ENCODE measurements at regions not wholly inside any gene's neighbourhood (a gene's known extent, or its start where the extent isn't known, plus 50 kb on each side); places are given as distances from the start of the nearest gene placed in this dataset.

DNA sequence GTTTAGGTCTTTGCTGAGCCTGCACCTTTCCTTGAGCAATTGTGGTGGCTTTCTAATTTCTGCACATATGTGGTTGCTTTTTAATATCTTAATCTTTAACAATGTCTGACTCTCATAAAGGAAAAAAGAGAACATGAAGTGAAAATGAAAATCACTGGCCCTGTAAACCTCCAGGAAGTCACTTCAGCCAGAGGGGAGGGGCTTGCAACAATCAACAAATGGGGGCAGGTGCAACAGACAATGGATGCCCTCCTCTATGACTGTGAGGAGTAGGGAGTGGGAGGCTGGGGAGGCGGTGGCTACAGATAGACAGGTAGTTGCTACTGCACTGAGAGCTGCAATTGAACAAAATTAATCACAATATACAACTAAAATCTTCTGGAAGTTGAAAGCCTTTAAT, 1377.4 kb downstream of the XPNPEP1 start:
- no TSS peak for BruUV-seq (replicated peaks)
- ChIA-PET POLR2A (ENCODE audit: unreplicated experiment) (no interaction called here), CTCF (no interaction called here)
- H2BK120ac ChIP-seq (ENCODE audit: low read depth, low read length), result no peak overlapping the region
- intact Hi-C loops (cut with micrococcal nuclease), result loop anchor here (2.0 kb wide), 1 partner anchor 1921 kb away; no protein-coding TSS in a partner anchor
- no peak overlapping the region for H2AK5ac ChIP-seq (ENCODE audit: low read depth, low read length)
- no peak overlapping the region for H3K4ac ChIP-seq (ENCODE audit: low read depth, low read length)
- H3K9ac ChIP-seq (ENCODE audit: low read depth, low read length), result no peak overlapping the region
- no peaks in the 10 kb centered on the region for H3K9me3 ChIP-seq (ENCODE audit: control insufficient read depth, insufficient read depth, low read length)
- H2BK15ac ChIP-seq (ENCODE audit: low read depth, low read length), result no peak overlapping the region
- DNase-seq, result no peak
- H2AFZ ChIP-seq (replicated peaks; ENCODE audit: low read length, poor library complexity), result no peak overlapping the region
- no peaks in the 10 kb centered on the region for H4K20me1 ChIP-seq (ENCODE audit: insufficient read depth, low read length)
- no peaks in the 10 kb centered on the region for H3K27me3 ChIP-seq (ENCODE audit: control insufficient read depth, insufficient read depth, low read length)
- TF ChIP-seq BHLHE40 (IDR thresholded peaks at IDR 0.05; ENCODE audit: low read depth, low read length) (no peak), RAD21 (IDR thresholded peaks at IDR 0.05; ENCODE audit: low read length) (no peak), SMC3 (IDR thresholded peaks at IDR 0.05; ENCODE audit: low read depth, low read length) (no peak), POLR2A (IDR thresholded peaks at IDR 0.05; ENCODE audit: low read depth, low read length) (no peak), FOS (IDR thresholded peaks at IDR 0.05; ENCODE audit: low read depth, low read length) (no peak), RFX5 (IDR thresholded peaks at IDR 0.05; ENCODE audit: low read depth, low read length) (no peak), CEBPB (IDR thresholded peaks at IDR 0.05; ENCODE audit: low read depth, low read length) (no peak), NFE2L2 (IDR thresholded peaks at IDR 0.05; ENCODE audit: low read depth, low read length) (no peak), RCOR1 (IDR thresholded peaks at IDR 0.05; ENCODE audit: insufficient replicate concordance, low read length) (no peak), MAZ (IDR thresholded peaks at IDR 0.05; ENCODE audit: borderline replicate concordance, low read depth, low read length) (no peak), CHD1 (IDR thresholded peaks at IDR 0.05; ENCODE audit: low read depth, low read length) (no peak)
- TF ChIP-seq, protein P1, sequence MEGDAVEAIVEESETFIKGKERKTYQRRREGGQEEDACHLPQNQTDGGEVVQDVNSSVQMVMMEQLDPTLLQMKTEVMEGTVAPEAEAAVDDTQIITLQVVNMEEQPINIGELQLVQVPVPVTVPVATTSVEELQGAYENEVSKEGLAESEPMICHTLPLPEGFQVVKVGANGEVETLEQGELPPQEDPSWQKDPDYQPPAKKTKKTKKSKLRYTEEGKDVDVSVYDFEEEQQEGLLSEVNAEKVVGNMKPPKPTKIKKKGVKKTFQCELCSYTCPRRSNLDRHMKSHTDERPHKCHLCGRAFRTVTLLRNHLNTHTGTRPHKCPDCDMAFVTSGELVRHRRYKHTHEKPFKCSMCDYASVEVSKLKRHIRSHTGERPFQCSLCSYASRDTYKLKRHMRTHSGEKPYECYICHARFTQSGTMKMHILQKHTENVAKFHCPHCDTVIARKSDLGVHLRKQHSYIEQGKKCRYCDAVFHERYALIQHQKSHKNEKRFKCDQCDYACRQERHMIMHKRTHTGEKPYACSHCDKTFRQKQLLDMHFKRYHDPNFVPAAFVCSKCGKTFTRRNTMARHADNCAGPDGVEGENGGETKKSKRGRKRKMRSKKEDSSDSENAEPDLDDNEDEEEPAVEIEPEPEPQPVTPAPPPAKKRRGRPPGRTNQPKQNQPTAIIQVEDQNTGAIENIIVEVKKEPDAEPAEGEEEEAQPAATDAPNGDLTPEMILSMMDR (conservative IDR thresholded peaks at IDR 0.05; ENCODE audit: low read depth, low read length), result no peak
- TF ChIP-seq, protein P2, sequence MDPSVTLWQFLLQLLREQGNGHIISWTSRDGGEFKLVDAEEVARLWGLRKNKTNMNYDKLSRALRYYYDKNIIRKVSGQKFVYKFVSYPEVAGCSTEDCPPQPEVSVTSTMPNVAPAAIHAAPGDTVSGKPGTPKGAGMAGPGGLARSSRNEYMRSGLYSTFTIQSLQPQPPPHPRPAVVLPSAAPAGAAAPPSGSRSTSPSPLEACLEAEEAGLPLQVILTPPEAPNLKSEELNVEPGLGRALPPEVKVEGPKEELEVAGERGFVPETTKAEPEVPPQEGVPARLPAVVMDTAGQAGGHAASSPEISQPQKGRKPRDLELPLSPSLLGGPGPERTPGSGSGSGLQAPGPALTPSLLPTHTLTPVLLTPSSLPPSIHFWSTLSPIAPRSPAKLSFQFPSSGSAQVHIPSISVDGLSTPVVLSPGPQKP (IDR thresholded peaks at IDR 0.05; ENCODE audit: borderline replicate concordance, low read depth, low read length), result no peak
- in situ Hi-C loops (cut with MboI; ENCODE audit: low sequenced_read_pairs), result no loop called here
- H3K23ac ChIP-seq (ENCODE audit: low read depth, low read length), result no peak overlapping the region
- no peak overlapping the region for H4K5ac ChIP-seq (ENCODE audit: low read depth, low read length)
- no peaks in the 10 kb centered on the region for H3K36me3 ChIP-seq (ENCODE audit: control insufficient read depth, insufficient read depth, low read length)
- WGBS, 2 experiments (ENCODE audit: extremely low coverage in 2 of 2, insufficient read length in 1 of 2), result no CpG with 5 or more reads among the region's 1 CpG
- no peaks in the 10 kb centered on the region for H3K9me1 ChIP-seq (ENCODE audit: insufficient read depth, low read length)
- H3K56ac ChIP-seq (ENCODE audit: extremely low read depth, insufficient read depth, low read length), result no peak overlapping the region
- no peaks in the 10 kb centered on the region for H3K4me1 ChIP-seq (ENCODE audit: control insufficient read depth, insufficient read depth, low read length)
- no peak overlapping the region for H2BK5ac ChIP-seq (ENCODE audit: low read depth, low read length, poor library complexity, severe bottlenecking)
- no peak overlapping the region for H4K91ac ChIP-seq (ENCODE audit: insufficient read depth, low read depth, low read length)
- no peak overlapping the region for H4K8ac ChIP-seq (ENCODE audit: low read depth in 2 of 2, low read length in 2 of 2)
- no peak overlapping the region for H2AK9ac ChIP-seq (replicated peaks; ENCODE audit: low read depth, low read length, poor library complexity)
- dilution Hi-C loops (cut with HindIII; ENCODE audit: low sequenced_read_pairs, unreplicated experiment), result no loop called here
- no peak overlapping the region for H3K14ac ChIP-seq (replicated peaks; ENCODE audit: low read depth, low read length)
- no peaks in the 10 kb centered on the region for H3K79me1 ChIP-seq (ENCODE audit: low read depth in 1 of 2, low read length in 2 of 2)
- H2BK20ac ChIP-seq (ENCODE audit: low read depth, low read length), result no peak overlapping the region
- no peak overlapping the region for H3K27ac ChIP-seq (ENCODE audit: insufficient read depth, low read length)
- no peak overlapping the region for H3K18ac ChIP-seq (ENCODE audit: low read depth, low read length)
- ATAC-seq (ENCODE audit: low read depth), result no peak
- H3K4me3 ChIP-seq (ENCODE audit: insufficient read depth, low read depth, low read length), result no peak overlapping the region
- H3K4me2 ChIP-seq (ENCODE audit: low read depth, low read length), result no peak overlapping the region

All from IMR-90 (cell line).